Kidney epithelial cell (primary cell): ENCODE measurements at regions not wholly inside any gene's neighbourhood (a gene's known extent, or its start where the extent isn't known, plus 50 kb on each side); places are given as distances from the start of the nearest gene placed in this dataset.

Source experiments
- DNase-seq: peaks from one replicate; pipeline ENCODE4 v3.0.0-alpha.2; 2010; ENCODE audit warnings: low read depth
- H3K27me3 ChIP-seq: 2 replicates; pipeline ENCODE4 v1.6.0; 2011; ENCODE audit warnings: low read length; ENCODE audit not compliant: control insufficient read depth, insufficient read depth
- H3K36me3 ChIP-seq: 2 replicates; pipeline ENCODE4 v1.5.1; 2011; ENCODE audit warnings: low read length; ENCODE audit not compliant: control insufficient read depth, insufficient read depth
- H3K4me3 ChIP-seq: 2 replicates; pipeline ENCODE4 v1.5.1; 2011; ENCODE audit warnings: low read depth, mild to moderate bottlenecking, control low read depth, low read length
- TF ChIP-seq, protein P1 (sequence below): IDR thresholded peaks from 2 replicates; pipeline ENCODE4 v1.5.1; 2011; ENCODE audit warnings: mild to moderate bottlenecking, moderate library complexity, low read length, control low read depth, inconsistent platforms; ENCODE audit not compliant: insufficient read depth, poor library complexity, severe bottlenecking

- Histone ChIP-seq H3K4me3 (no peak overlapping the region), H3K36me3 (no peaks in the 10 kb centered on the region), H3K27me3 (peaks cover 2% of the 10 kb centered on the region)
- TF ChIP-seq, protein P1, sequence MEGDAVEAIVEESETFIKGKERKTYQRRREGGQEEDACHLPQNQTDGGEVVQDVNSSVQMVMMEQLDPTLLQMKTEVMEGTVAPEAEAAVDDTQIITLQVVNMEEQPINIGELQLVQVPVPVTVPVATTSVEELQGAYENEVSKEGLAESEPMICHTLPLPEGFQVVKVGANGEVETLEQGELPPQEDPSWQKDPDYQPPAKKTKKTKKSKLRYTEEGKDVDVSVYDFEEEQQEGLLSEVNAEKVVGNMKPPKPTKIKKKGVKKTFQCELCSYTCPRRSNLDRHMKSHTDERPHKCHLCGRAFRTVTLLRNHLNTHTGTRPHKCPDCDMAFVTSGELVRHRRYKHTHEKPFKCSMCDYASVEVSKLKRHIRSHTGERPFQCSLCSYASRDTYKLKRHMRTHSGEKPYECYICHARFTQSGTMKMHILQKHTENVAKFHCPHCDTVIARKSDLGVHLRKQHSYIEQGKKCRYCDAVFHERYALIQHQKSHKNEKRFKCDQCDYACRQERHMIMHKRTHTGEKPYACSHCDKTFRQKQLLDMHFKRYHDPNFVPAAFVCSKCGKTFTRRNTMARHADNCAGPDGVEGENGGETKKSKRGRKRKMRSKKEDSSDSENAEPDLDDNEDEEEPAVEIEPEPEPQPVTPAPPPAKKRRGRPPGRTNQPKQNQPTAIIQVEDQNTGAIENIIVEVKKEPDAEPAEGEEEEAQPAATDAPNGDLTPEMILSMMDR = no peak
- no peak for DNase-seq
These were observed 148.4 kb downstream of the C5orf15 start for GRCh38 chr5:133819977-133820471.

- Histone ChIP-seq H3K27me3 (peaks cover 2% of the 10 kb centered on the region), H3K4me3 (no peak overlapping the region), H3K36me3 (no peaks in the 10 kb centered on the region)
- no peak for DNase-seq
- TF ChIP-seq, protein P1 = no peak
These were observed 149.4 kb downstream of the C5orf15 start for GRCh38 chr5:133818869-133819600.

- TF ChIP-seq, protein P1 = no peak
These were observed 150.4 kb downstream of the C5orf15 start for GRCh38 chr5:133818031-133818431.

DNA sequence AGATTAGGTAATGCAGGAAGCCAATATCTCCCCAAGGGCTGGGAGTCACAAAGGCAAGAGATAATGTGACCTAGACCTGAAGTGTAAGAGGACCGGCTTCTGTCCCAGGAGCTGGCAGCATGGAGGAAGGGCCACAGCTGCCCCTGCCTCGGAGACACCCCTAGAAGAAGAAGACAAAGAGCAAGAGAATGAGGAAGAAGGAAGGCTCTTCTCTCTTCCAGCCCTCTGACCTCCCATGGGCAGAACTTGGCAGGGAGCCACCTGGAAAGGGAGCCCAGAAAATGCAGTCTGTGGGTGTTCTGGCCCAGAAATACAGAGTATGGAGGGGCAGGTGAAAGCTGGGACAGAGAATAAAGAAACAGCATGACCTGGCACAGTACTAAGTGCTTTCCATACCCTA, 151.0 kb downstream of the C5orf15 start:
- Histone ChIP-seq H3K27me3 (peaks cover 2% of the 10 kb centered on the region), H3K4me3 (no peak overlapping the region), H3K36me3 (no peaks in the 10 kb centered on the region)
- DNase-seq = no peak
- TF ChIP-seq, protein P1 = no peak

More at GRCh38 chr5:133818031-133818431, 150.4 kb downstream of the C5orf15 start:
- H3K27me3 ChIP-seq = peaks cover 2% of the 10 kb centered on the region
- DNase-seq = no peak
- no peaks in the 10 kb centered on the region for H3K36me3 ChIP-seq
- no peak overlapping the region for H3K4me3 ChIP-seq

DNA sequence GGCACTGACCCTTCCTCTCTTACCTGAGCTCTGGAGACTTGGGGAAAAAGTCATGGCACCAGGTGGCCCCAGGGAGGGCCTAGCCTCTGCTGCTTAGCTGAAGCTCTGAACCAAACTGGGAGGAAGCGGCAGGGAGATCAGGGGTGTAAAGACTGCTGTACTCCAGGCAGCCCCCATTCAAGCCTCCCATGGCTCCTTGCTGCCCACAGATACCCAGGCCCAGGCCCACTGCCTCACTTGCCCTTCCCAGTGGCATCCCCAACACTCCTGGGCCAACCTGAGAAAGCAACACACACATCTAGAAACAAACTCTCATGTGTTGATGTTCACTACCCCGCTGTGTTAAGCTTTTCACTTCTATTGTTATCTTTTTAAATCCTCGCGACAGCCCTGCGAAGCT, 151.6 kb downstream of the C5orf15 start:
- Histone ChIP-seq H3K27me3 (peaks cover 2% of the 10 kb centered on the region), H3K36me3 (no peaks in the 10 kb centered on the region), H3K4me3 (no peak overlapping the region)
- DNase-seq = no peak
- TF ChIP-seq, protein P1 = no peak

- no peak overlapping the region for H3K4me3 ChIP-seq
- H3K27me3 ChIP-seq = no peaks in the 10 kb centered on the region
- TF ChIP-seq, protein P1 = no peak
- no peak for DNase-seq
- no peaks in the 10 kb centered on the region for H3K36me3 ChIP-seq
These were observed 154.3 kb downstream of the C5orf15 start for GRCh38 chr5:133814152-133814551.
